ENCODE measurements at regions not wholly inside any gene's neighbourhood (a gene's known extent, or its start where the extent isn't known, plus 50 kb on each side); places are given as distances from the start of the nearest gene placed in this dataset.

DNA sequence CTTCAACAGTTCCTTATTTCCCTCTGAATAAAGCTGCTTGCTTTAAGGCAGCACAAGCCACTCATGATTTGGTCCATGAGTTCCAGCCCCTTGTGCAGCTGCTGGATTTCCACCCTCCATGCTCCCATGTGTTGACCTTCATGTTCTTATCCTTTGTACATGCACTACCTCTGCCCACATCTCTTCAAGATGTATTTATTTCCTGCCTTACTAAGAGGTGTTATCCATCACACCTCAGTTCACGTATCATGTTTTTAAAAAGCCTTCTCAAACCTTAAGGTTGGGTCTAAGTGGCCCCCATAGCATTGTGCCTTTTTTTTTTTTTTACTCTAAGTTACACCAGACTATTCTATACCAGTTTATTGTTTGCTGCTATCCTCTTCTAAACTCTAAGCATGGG, 107.7 kb downstream of the SIPA1L2 start (continued):
- TF ChIP-seq, protein P1, sequence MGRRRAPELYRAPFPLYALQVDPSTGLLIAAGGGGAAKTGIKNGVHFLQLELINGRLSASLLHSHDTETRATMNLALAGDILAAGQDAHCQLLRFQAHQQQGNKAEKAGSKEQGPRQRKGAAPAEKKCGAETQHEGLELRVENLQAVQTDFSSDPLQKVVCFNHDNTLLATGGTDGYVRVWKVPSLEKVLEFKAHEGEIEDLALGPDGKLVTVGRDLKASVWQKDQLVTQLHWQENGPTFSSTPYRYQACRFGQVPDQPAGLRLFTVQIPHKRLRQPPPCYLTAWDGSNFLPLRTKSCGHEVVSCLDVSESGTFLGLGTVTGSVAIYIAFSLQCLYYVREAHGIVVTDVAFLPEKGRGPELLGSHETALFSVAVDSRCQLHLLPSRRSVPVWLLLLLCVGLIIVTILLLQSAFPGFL (CRISPR knock-in tag; IDR thresholded peaks at IDR 0.05; ENCODE audit: borderline replicate concordance): no peak
- TF ChIP-seq, protein P2, sequence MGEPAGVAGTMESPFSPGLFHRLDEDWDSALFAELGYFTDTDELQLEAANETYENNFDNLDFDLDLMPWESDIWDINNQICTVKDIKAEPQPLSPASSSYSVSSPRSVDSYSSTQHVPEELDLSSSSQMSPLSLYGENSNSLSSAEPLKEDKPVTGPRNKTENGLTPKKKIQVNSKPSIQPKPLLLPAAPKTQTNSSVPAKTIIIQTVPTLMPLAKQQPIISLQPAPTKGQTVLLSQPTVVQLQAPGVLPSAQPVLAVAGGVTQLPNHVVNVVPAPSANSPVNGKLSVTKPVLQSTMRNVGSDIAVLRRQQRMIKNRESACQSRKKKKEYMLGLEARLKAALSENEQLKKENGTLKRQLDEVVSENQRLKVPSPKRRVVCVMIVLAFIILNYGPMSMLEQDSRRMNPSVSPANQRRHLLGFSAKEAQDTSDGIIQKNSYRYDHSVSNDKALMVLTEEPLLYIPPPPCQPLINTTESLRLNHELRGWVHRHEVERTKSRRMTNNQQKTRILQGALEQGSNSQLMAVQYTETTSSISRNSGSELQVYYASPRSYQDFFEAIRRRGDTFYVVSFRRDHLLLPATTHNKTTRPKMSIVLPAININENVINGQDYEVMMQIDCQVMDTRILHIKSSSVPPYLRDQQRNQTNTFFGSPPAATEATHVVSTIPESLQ (CRISPR knock-in tag; IDR thresholded peaks at IDR 0.05): no peak
- TF ChIP-seq, protein P3, sequence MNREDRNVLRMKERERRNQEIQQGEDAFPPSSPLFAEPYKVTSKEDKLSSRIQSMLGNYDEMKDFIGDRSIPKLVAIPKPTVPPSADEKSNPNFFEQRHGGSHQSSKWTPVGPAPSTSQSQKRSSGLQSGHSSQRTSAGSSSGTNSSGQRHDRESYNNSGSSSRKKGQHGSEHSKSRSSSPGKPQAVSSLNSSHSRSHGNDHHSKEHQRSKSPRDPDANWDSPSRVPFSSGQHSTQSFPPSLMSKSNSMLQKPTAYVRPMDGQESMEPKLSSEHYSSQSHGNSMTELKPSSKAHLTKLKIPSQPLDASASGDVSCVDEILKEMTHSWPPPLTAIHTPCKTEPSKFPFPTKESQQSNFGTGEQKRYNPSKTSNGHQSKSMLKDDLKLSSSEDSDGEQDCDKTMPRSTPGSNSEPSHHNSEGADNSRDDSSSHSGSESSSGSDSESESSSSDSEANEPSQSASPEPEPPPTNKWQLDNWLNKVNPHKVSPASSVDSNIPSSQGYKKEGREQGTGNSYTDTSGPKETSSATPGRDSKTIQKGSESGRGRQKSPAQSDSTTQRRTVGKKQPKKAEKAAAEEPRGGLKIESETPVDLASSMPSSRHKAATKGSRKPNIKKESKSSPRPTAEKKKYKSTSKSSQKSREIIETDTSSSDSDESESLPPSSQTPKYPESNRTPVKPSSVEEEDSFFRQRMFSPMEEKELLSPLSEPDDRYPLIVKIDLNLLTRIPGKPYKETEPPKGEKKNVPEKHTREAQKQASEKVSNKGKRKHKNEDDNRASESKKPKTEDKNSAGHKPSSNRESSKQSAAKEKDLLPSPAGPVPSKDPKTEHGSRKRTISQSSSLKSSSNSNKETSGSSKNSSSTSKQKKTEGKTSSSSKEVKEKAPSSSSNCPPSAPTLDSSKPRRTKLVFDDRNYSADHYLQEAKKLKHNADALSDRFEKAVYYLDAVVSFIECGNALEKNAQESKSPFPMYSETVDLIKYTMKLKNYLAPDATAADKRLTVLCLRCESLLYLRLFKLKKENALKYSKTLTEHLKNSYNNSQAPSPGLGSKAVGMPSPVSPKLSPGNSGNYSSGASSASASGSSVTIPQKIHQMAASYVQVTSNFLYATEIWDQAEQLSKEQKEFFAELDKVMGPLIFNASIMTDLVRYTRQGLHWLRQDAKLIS (CRISPR knock-in tag; IDR thresholded peaks at IDR 0.05; ENCODE audit: borderline replicate concordance): no peak

DNA sequence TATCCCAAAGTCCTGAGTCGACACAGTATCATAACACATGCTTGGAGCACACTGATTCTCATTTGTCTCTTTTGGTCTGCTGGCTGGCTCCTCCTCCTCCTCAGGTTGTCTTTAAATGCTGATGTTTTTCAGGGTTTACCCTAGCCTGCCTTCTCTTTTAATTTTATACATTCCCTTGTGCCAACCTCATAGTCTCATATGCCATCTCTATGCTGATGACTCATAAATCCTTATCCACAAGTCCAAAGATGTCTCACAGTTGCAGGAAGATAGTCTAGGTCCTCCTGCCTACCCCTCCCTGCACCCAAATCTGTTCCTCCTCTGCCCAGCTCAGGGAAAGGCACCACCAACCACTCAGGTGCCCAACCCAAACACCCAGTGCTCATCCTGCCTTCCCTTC, 108.3 kb downstream of the SIPA1L2 start:
- ChIA-PET POLR2A (interaction anchor here (1.5 kb wide), 1 partner anchor 14 kb away, joined by 5 read pairs; no protein-coding TSS in a partner anchor), CTCF (no interaction called here)
- Mint-ChIP-seq H3K36me3 (no peaks in the 10 kb centered on the region), H3K27ac (no peak overlapping the region), H3K9me3 (no peaks in the 10 kb centered on the region), H3K4me3 (no peak overlapping the region), H3K27me3 (ENCODE audit: low read depth) (no peaks in the 10 kb centered on the region), H3K4me1 (peaks cover 9% of the 10 kb centered on the region)
- no peak for ATAC-seq
- no peak for TF ChIP-seq JAZF1 (CRISPR knock-in tag; IDR thresholded peaks at IDR 0.05)
- TF ChIP-seq IRF2 (CRISPR knock-in tag; IDR thresholded peaks at IDR 0.05; ENCODE audit: borderline replicate concordance, low read depth): no peak
- no peak for TF ChIP-seq TEAD1 (CRISPR knock-in tag; IDR thresholded peaks at IDR 0.05)
- TF ChIP-seq, protein P4, sequence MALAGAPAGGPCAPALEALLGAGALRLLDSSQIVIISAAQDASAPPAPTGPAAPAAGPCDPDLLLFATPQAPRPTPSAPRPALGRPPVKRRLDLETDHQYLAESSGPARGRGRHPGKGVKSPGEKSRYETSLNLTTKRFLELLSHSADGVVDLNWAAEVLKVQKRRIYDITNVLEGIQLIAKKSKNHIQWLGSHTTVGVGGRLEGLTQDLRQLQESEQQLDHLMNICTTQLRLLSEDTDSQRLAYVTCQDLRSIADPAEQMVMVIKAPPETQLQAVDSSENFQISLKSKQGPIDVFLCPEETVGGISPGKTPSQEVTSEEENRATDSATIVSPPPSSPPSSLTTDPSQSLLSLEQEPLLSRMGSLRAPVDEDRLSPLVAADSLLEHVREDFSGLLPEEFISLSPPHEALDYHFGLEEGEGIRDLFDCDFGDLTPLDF (CRISPR knock-in tag; IDR thresholded peaks at IDR 0.05): no peak
- no peak for TF ChIP-seq SMAD4 (CRISPR knock-in tag; IDR thresholded peaks at IDR 0.05)
- no peak for TF ChIP-seq FOXP1 (CRISPR knock-in tag; IDR thresholded peaks at IDR 0.05; ENCODE audit: borderline replicate concordance)
- no peak for TF ChIP-seq ZNF416 (CRISPR knock-in tag; IDR thresholded peaks at IDR 0.05)
- TF ChIP-seq, protein P3 (CRISPR knock-in tag; IDR thresholded peaks at IDR 0.05; ENCODE audit: borderline replicate concordance): no peak
- no peak for TF ChIP-seq JUN (CRISPR knock-in tag; IDR thresholded peaks at IDR 0.05)
- no peak for TF ChIP-seq ZBTB21 (CRISPR knock-in tag; IDR thresholded peaks at IDR 0.05; ENCODE audit: borderline replicate concordance)
- TF ChIP-seq, protein P5, sequence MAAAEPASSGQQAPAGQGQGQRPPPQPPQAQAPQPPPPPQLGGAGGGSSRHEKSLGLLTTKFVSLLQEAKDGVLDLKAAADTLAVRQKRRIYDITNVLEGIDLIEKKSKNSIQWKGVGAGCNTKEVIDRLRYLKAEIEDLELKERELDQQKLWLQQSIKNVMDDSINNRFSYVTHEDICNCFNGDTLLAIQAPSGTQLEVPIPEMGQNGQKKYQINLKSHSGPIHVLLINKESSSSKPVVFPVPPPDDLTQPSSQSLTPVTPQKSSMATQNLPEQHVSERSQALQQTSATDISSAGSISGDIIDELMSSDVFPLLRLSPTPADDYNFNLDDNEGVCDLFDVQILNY (CRISPR knock-in tag; IDR thresholded peaks at IDR 0.05): no peak
- TF ChIP-seq, protein P1 (CRISPR knock-in tag; IDR thresholded peaks at IDR 0.05; ENCODE audit: borderline replicate concordance): no peak
- no peak for TF ChIP-seq CREM (CRISPR knock-in tag; IDR thresholded peaks at IDR 0.05)
- TF ChIP-seq, protein P6, sequence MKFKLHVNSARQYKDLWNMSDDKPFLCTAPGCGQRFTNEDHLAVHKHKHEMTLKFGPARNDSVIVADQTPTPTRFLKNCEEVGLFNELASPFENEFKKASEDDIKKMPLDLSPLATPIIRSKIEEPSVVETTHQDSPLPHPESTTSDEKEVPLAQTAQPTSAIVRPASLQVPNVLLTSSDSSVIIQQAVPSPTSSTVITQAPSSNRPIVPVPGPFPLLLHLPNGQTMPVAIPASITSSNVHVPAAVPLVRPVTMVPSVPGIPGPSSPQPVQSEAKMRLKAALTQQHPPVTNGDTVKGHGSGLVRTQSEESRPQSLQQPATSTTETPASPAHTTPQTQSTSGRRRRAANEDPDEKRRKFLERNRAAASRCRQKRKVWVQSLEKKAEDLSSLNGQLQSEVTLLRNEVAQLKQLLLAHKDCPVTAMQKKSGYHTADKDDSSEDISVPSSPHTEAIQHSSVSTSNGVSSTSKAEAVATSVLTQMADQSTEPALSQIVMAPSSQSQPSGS (CRISPR knock-in tag; IDR thresholded peaks at IDR 0.05; ENCODE audit: borderline replicate concordance, low read depth): no peak
- TF ChIP-seq, protein P7, sequence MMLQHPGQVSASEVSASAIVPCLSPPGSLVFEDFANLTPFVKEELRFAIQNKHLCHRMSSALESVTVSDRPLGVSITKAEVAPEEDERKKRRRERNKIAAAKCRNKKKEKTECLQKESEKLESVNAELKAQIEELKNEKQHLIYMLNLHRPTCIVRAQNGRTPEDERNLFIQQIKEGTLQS (CRISPR knock-in tag; conservative IDR thresholded peaks at IDR 0.05): no peak
- TF ChIP-seq ZNF423 (CRISPR knock-in tag; IDR thresholded peaks at IDR 0.05): no peak
- no peak for DNase-seq (ENCODE audit: low spot score)
